ENCODE measurements at regions not wholly inside any gene's neighbourhood (a gene's known extent, or its start where the extent isn't known, plus 50 kb on each side); places are given as distances from the start of the nearest gene placed in this dataset.

- no peak for TF ChIP-seq POLR2AphosphoS5 (IDR thresholded peaks at IDR 0.05)
- no peak for TF ChIP-seq CTCF (IDR thresholded peaks at IDR 0.05)
Measured at GRCh38 chr2:193847991-193848390, 1653.3 kb upstream of the TMEFF2 start.

Measured in breast epithelium (tissue), 3 donors.